ENCODE measurements at regions not wholly inside any gene's neighbourhood (a gene's known extent, or its start where the extent isn't known, plus 50 kb on each side); places are given as distances from the start of the nearest gene placed in this dataset.

- DNase-seq (no peak), ATAC-seq (no peak)
- no peaks in the 10 kb centered on the region for H3K4me1 ChIP-seq
- H3K4me3 ChIP-seq: no peak overlapping the region
- H3K27ac ChIP-seq: no peak overlapping the region
- in situ Hi-C loops (cut with MboI; ENCODE audit: low sequenced_read_pairs in 4 of 4) (no loop called here), intact Hi-C loops (cut with DNase I; ENCODE audit: low total_unique reads) (no loop called here)
- TF ChIP-seq POLR2A (IDR thresholded peaks at IDR 0.05): no peak
- TF ChIP-seq CTCF (IDR thresholded peaks at IDR 0.05 in 4 of 5, conservative IDR thresholded peaks at IDR 0.05 in 1 of 5): no peak
- no peaks in the 10 kb centered on the region for H3K9me3 ChIP-seq
- H3K27me3 ChIP-seq: no peaks in the 10 kb centered on the region
- no peaks in the 10 kb centered on the region for H3K36me3 ChIP-seq
These were observed 67.7 kb upstream of the LRFN2 start for GRCh38 chr6:40654828-40655227.

GRCh38 chr6:40645043-40645442, 57.9 kb upstream of the LRFN2 start:
- no peak for TF ChIP-seq POLR2A (IDR thresholded peaks at IDR 0.05)
- TF ChIP-seq CTCF (IDR thresholded peaks at IDR 0.05 in 4 of 5, conservative IDR thresholded peaks at IDR 0.05 in 1 of 5): no peak
- Histone ChIP-seq H3K27ac (no peak overlapping the region), H3K4me1 (no peaks in the 10 kb centered on the region), H3K36me3 (no peaks in the 10 kb centered on the region), H3K9me3 (no peaks in the 10 kb centered on the region), H3K4me3 (no peak overlapping the region), H3K27me3 (no peaks in the 10 kb centered on the region)
- intact Hi-C loops (cut with DNase I; ENCODE audit: low total_unique reads): no loop called here
- in situ Hi-C loops (cut with MboI; ENCODE audit: low sequenced_read_pairs in 4 of 4): no loop called here
- DNase-seq: no peak
- ATAC-seq: no peak

GRCh38 chr6:40642837-40643236, 55.7 kb upstream of the LRFN2 start:
- H3K36me3 ChIP-seq: no peaks in the 10 kb centered on the region
- TF ChIP-seq POLR2A (IDR thresholded peaks at IDR 0.05): no peak
- DNase-seq (no peak), ATAC-seq (no peak)
- no peaks in the 10 kb centered on the region for H3K4me1 ChIP-seq
- no peaks in the 10 kb centered on the region for H3K27me3 ChIP-seq
- H3K27ac ChIP-seq: no peak overlapping the region
- no peaks in the 10 kb centered on the region for H3K9me3 ChIP-seq
- H3K4me3 ChIP-seq: no peak overlapping the region
- intact Hi-C loops (cut with DNase I; ENCODE audit: low total_unique reads) (no loop called here), in situ Hi-C loops (cut with MboI; ENCODE audit: low sequenced_read_pairs in 4 of 4) (no loop called here)

GRCh38 chr6:40642190-40642589, 55.0 kb upstream of the LRFN2 start:
- TF ChIP-seq CTCF (IDR thresholded peaks at IDR 0.05 in 4 of 5, conservative IDR thresholded peaks at IDR 0.05 in 1 of 5): no peak
- no peak for TF ChIP-seq POLR2A (IDR thresholded peaks at IDR 0.05)
- in situ Hi-C loops (cut with MboI; ENCODE audit: low sequenced_read_pairs in 4 of 4): no loop called here
- intact Hi-C loops (cut with DNase I; ENCODE audit: low total_unique reads): no loop called here
- no peaks in the 10 kb centered on the region for H3K4me1 ChIP-seq
- H3K36me3 ChIP-seq: no peaks in the 10 kb centered on the region
- DNase-seq: no peak
- H3K27me3 ChIP-seq: no peaks in the 10 kb centered on the region
- ATAC-seq: no peak
- no peak overlapping the region for H3K4me3 ChIP-seq
- no peak overlapping the region for H3K27ac ChIP-seq
- H3K9me3 ChIP-seq: no peaks in the 10 kb centered on the region

GRCh38 chr6:40640599-40641227, 53.5 kb upstream of the LRFN2 start:
- Histone ChIP-seq H3K4me3 (no peak overlapping the region), H3K9me3 (no peaks in the 10 kb centered on the region), H3K27me3 (no peaks in the 10 kb centered on the region), H3K27ac (no peak overlapping the region), H3K36me3 (no peaks in the 10 kb centered on the region), H3K4me1 (no peaks in the 10 kb centered on the region)
- no peak for ATAC-seq
- intact Hi-C loops (cut with DNase I; ENCODE audit: low total_unique reads): no loop called here
- TF ChIP-seq POLR2A (IDR thresholded peaks at IDR 0.05): no peak
- no peak for TF ChIP-seq CTCF (IDR thresholded peaks at IDR 0.05 in 4 of 5, conservative IDR thresholded peaks at IDR 0.05 in 1 of 5)
- in situ Hi-C loops (cut with MboI; ENCODE audit: low sequenced_read_pairs in 4 of 4): no loop called here
- DNase-seq: no peak
